GM18505 (cell line): ENCODE measurements at regions not wholly inside any gene's neighbourhood (a gene's known extent, or its start where the extent isn't known, plus 50 kb on each side); places are given as distances from the start of the nearest gene placed in this dataset.
"Not testable (repeated sequence)": the region's sequence is repeated elsewhere in the genome, so short reads cannot be mapped to it uniquely, and the experiment has no call there.

Experiments used
- ATAC-seq: cut with Tn5 transposase; IDR thresholded peaks from one replicate; pipeline ENCODE4 v1.9.1; 2021; ENCODE audit not compliant: unreplicated experiment
- POLR2A ChIP-seq: IDR thresholded peaks from 4 replicates; pipeline ENCODE4 v1.6.1; 2011; ENCODE audit warnings: borderline replicate concordance; ENCODE audit not compliant: insufficient read depth, insufficient read length; ENCODE audit errors: extremely low read depth

- no peak for ATAC-seq
- TF ChIP-seq POLR2A: no peak
Observed at GRCh38 chr14:71348394-71348793, 441.1 kb downstream of the PCNX1 start.

GRCh38 chr14:71348817-71349216 lies 441.6 kb downstream of the PCNX1 start:
- no peak for ATAC-seq
- no peak for TF ChIP-seq POLR2A

- no peak for ATAC-seq
Observed at GRCh38 chr14:71354142-71354541, 446.9 kb downstream of the PCNX1 start.

GRCh38 chr14:71354801-71355200 lies 447.5 kb downstream of the PCNX1 start:
- ATAC-seq: no peak
- TF ChIP-seq POLR2A: no peak

More at GRCh38 chr14:71354142-71354541, 446.9 kb downstream of the PCNX1 start:
- no peak for TF ChIP-seq POLR2A

GRCh38 chr14:71355324-71356201 lies 448.3 kb downstream of the PCNX1 start:
- no peak for TF ChIP-seq POLR2A
- no peak for ATAC-seq

GRCh38 chr14:71358209-71358931 lies 451.1 kb downstream of the PCNX1 start:
- TF ChIP-seq POLR2A: no peak
- ATAC-seq: no peak

GRCh38 chr14:71358932-71359421 lies 451.7 kb downstream of the PCNX1 start:
- ATAC-seq: not testable (repeated sequence)

- ATAC-seq: no peak
- no peak for TF ChIP-seq POLR2A
Observed at GRCh38 chr14:71359823-71360222, 452.6 kb downstream of the PCNX1 start.

GRCh38 chr14:71361336-71361735 lies 454.1 kb downstream of the PCNX1 start:
- ATAC-seq: no peak
- no peak for TF ChIP-seq POLR2A

GRCh38 chr14:71361874-71362273 lies 454.6 kb downstream of the PCNX1 start:
- TF ChIP-seq POLR2A: no peak
- ATAC-seq: no peak

- no peak for TF ChIP-seq POLR2A
- no peak for ATAC-seq
Observed at GRCh38 chr14:71362282-71362681, 455.0 kb downstream of the PCNX1 start.

GRCh38 chr14:71362920-71363584 lies 455.8 kb downstream of the PCNX1 start:
- no peak for ATAC-seq
- no peak for TF ChIP-seq POLR2A
